Amniotic epithelial cell (primary cell): ENCODE measurements at regions not wholly inside any gene's neighbourhood (a gene's known extent, or its start where the extent isn't known, plus 50 kb on each side); places are given as distances from the start of the nearest gene placed in this dataset.

Experiments used
- DNase-seq: peaks from one replicate; pipeline ENCODE4 v3.0.0-alpha.2; 2010; ENCODE audit warnings: low read depth

DNA sequence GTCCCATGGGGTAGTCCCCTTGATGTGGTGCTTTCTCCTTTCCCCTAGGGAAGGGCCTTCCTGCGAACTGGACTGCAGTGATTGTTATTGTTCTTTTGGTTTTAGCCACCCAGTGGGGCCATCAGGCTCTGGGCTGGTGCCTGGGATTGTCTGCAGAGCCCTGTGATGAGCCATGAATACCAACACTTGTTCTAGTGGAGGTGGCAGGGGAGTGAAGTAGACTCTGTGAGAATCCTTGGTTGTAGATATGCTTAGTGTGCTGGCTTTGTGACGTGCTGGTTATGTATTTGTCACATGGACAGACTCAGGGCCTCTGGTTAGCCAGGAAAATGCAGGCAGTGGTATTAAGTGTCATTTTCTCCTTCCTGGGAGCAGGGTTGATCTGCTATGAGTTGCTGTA lies 51.8 kb upstream of the NDUFB4 start:
- no peak for DNase-seq

GRCh38 chr3:120536642-120537041 lies 59.5 kb upstream of the NDUFB4 start:
- no peak for DNase-seq

GRCh38 chr3:120532969-120533368 lies 63.2 kb upstream of the NDUFB4 start:
- no peak for DNase-seq

- DNase-seq = no peak
Measured at GRCh38 chr3:120528163-120528562, 68.0 kb upstream of the NDUFB4 start.

DNA sequence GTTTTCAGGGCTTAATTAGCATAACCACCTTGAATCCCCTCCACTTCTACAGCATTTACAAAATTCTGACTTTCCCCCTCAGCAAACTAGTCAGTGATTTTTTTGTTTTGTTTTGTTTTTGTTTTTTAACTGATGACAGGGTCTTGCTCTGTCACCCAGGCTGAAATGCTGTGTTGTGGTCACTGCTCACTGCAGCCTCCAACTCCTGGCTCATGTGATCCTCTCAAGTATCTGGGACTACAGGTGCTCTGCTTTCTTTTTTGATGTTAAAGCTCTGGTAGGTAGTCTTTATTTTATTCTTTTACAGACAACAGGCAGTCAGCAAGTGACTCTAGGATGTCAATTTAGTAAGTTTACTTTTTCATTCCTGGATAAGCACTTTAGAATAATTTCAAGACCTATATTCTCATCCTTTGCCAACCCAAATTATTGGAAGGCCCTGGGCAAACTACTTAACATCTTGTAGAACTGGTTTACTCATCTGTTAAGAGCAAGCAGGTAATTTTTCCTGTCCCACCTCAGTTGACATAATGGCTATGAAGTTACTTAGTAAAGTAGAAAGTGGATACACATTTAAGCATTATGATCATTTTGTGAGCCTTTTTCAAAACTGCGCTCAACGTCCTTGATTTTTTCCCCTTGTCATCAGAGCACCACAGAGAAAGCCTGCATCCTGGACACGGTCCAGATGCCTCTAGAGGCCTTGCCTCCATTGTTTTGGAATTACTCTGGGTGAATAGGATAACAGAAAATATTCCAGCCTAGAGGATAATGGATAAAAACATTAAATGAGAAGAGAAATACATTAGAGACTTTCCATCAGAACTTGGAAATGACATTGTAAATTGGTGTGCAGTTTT lies 69.9 kb upstream of the NDUFB4 start:
- no peak for DNase-seq

- peak; percentile 82 for DNase-seq
Measured at GRCh38 chr3:120524171-120524923, 71.8 kb upstream of the NDUFB4 start.

GRCh38 chr3:120516136-120516535 lies 65.3 kb upstream of the FSTL1 start:
- peak; percentile 4 for DNase-seq

DNA sequence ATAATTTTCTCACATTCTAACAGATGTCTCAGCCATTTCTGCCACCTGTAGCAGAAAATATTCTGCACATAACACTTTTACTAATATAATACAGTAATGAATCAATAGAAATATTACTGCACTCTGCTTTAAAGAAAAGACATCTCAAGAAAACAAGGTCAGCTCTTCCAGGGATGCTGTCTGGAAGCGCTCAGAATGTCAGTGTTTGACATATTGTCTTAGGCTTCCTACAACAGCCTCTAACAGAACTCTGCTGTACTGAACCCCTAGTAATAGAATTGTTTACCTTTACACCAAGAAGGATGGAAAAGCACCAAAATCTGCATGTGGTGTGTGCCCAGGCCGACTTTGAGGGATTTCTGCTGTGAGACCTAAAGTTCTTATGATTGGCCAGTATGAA lies 61.9 kb upstream of the FSTL1 start:
- no peak for DNase-seq

DNA sequence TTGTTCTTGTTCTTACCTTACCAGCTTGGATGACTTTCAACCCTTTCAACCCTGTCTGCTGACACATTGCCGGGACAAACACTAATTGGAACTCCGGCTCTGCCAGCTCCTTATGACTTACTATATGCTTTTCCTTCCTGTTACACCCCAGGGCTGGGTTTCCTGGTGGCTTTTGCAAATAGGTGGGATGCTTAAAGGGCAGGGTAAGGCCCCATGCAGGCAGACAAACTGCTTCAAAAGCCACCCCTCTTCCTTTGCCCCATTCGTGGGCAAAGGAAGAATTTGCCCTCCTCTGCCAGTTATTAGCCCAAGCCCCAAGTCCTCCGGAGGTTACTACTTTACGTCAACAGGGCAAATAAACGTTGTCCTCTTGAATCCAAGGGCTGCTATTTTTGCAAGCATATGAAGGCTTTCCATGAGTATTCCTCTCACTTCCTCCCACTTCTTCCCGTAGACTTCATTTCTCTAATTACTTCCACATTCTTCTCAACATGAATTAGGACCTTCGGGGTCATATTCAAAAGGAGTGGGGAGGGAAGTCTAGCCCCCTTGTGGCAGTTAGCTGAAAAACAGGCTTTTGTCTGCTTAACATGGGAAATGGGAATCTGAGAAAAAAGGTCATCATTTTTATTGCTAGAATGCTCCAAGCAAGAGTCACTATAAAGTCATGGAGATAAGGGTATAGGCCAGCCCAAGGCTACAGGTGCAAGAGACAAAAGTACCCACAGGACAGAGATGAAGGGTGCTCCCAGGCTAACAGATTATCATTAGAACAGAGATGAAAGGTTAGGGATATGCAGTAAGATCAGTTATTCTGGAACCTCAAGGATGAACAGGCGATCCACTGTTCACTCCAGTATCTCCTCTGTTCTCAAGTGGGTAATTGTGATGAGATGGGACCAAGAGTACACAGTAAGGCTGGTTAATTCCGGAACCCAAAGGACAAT lies 56.3 kb upstream of the FSTL1 start:
- DNase-seq = peak; percentile 40

- DNase-seq = no peak
Measured at GRCh38 chr3:120506076-120506827, 55.5 kb upstream of the FSTL1 start.

- DNase-seq = no peak
Measured at GRCh38 chr3:120503727-120504616, 53.2 kb upstream of the FSTL1 start.

- no peak for DNase-seq
Measured at GRCh38 chr3:120502116-120502515, 51.3 kb upstream of the FSTL1 start.
